ENCODE measurements at regions not wholly inside any gene's neighbourhood (a gene's known extent, or its start where the extent isn't known, plus 50 kb on each side); places are given as distances from the start of the nearest gene placed in this dataset.
"Not testable (repeated sequence)": the region's sequence is repeated elsewhere in the genome, so short reads cannot be mapped to it uniquely, and the experiment has no call there.

DNA sequence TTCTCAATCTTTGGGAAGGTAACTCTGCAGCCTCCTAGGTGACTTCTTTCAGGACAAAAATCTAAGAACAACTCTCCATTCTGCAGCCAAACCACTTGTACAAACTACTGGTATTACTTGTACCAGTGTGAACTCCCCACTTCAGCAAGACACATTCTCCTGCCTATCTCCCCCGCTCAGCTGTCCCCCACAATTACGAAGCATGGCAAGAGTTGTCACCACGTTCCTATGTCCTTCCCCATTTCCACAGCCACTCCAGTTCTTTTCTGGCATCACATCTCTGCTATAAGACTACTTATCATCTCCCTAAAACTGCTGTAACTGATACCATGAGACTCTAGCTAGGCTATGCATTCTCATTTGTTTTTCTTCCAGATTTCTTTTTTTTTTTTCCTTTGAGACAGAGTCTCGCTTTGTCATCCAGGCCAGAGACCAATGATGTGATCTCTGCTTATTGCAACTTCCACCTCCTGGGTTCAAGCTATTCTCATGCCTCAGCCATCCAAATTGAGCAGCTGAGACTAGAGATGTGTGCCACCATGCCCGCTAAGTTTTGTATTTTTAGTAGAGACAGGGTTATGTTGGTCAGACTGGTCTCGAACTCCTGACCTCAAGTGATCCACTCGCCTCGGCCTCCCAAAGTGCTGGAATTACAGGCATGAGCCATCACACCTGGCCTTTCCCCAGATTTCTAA, 71.9 kb upstream of the CDON start:
- H3K27ac Mint-ChIP-seq (ENCODE audit: unreplicated experiment) = no peak overlapping the region
- DNase-seq = no peak
- H3K27me3 Mint-ChIP-seq (ENCODE audit: unreplicated experiment) = peaks cover 5% of the 10 kb centered on the region
- TF ChIP-seq, protein P1, sequence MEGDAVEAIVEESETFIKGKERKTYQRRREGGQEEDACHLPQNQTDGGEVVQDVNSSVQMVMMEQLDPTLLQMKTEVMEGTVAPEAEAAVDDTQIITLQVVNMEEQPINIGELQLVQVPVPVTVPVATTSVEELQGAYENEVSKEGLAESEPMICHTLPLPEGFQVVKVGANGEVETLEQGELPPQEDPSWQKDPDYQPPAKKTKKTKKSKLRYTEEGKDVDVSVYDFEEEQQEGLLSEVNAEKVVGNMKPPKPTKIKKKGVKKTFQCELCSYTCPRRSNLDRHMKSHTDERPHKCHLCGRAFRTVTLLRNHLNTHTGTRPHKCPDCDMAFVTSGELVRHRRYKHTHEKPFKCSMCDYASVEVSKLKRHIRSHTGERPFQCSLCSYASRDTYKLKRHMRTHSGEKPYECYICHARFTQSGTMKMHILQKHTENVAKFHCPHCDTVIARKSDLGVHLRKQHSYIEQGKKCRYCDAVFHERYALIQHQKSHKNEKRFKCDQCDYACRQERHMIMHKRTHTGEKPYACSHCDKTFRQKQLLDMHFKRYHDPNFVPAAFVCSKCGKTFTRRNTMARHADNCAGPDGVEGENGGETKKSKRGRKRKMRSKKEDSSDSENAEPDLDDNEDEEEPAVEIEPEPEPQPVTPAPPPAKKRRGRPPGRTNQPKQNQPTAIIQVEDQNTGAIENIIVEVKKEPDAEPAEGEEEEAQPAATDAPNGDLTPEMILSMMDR (IDR thresholded peaks at IDR 0.05; ENCODE audit: partially characterized antibody, unreplicated experiment) = no peak
- H3K4me3 Mint-ChIP-seq (ENCODE audit: unreplicated experiment) = no peak overlapping the region
- H3K36me3 Mint-ChIP-seq (ENCODE audit: unreplicated experiment) = no peaks in the 10 kb centered on the region
- H3K9me3 Mint-ChIP-seq (ENCODE audit: unreplicated experiment) = no peaks in the 10 kb centered on the region
- H3K4me1 Mint-ChIP-seq (ENCODE audit: low read depth, unreplicated experiment) = peaks cover 13% of the 10 kb centered on the region

DNA sequence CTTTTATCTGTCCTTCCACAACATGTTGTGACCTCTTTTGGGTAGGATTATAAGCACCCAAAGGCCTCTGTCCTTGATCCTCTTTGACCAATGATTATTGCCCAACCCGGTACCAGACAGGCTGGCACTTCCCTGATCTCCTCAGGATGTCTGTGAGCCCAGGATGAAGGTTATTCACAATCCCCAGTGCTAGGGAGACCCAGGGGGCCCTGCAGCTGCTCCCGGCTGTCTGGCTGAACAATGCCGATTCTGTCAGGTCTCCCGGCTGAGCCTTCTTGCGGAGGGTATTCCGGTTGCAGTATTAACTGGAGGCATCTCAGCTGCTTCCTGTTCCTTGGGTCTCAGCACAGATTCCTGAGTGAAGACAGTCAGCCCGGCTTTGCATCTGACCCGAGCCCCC, 71.2 kb upstream of the CDON start:
- TF ChIP-seq, protein P1 (IDR thresholded peaks at IDR 0.05; ENCODE audit: partially characterized antibody, unreplicated experiment) = no peak
- DNase-seq = no peak
- Mint-ChIP-seq H3K27ac (ENCODE audit: unreplicated experiment) (no peak overlapping the region), H3K9me3 (ENCODE audit: unreplicated experiment) (no peaks in the 10 kb centered on the region), H3K27me3 (ENCODE audit: unreplicated experiment) (peaks cover 6% of the 10 kb centered on the region), H3K4me1 (ENCODE audit: low read depth, unreplicated experiment) (peaks cover 8% of the 10 kb centered on the region), H3K36me3 (ENCODE audit: unreplicated experiment) (no peaks in the 10 kb centered on the region), H3K4me3 (ENCODE audit: unreplicated experiment) (no peak overlapping the region)

DNA sequence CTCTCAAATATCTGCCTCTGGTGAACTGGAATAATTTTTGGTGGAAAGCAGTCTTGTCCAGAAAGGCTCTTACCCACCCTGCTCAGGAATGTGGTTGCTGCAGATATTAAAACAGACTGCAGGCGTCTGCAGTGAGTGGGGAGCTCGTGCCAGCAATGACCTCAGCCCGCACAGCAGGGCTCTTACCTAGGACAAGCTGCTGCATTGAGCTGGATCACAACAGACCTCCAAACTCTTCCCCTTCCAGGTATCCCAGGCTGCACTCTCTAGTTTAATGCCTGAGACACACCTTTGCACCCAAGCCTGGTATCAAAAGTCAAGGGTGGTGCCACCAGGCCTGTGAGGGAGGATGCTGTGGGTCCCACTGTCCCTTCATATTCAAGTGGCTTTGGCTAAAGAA, 69.7 kb upstream of the CDON start:
- Mint-ChIP-seq H3K27ac (ENCODE audit: unreplicated experiment) (no peak overlapping the region), H3K27me3 (ENCODE audit: unreplicated experiment) (peaks cover 9% of the 10 kb centered on the region), H3K4me1 (ENCODE audit: low read depth, unreplicated experiment) (peaks cover 8% of the 10 kb centered on the region), H3K36me3 (ENCODE audit: unreplicated experiment) (no peaks in the 10 kb centered on the region), H3K9me3 (ENCODE audit: unreplicated experiment) (no peaks in the 10 kb centered on the region), H3K4me3 (ENCODE audit: unreplicated experiment) (no peak overlapping the region)
- TF ChIP-seq, protein P1 (IDR thresholded peaks at IDR 0.05; ENCODE audit: partially characterized antibody, unreplicated experiment) = no peak
- no peak for DNase-seq

DNA sequence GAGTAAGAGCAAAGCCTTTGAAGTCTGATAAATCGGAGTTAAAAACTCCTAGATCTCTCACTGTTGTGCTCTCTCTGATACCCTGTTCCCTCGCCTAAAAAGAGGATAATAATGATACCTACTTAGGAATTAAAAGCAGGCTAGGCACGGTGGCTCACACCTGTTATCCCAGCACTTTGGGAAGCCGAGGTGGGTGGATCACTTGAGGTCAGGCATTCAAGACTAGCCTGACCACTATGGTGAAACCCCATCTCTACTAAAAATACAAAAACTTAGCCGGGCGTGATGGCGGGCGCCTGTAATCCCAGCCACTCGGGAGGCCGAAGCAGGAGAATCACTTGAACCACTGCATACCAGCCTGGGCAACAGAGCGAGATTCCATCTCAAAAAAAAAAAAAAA, 68.1 kb upstream of the CDON start:
- not testable (repeated sequence) for H3K9me3 Mint-ChIP-seq (ENCODE audit: unreplicated experiment); H3K4me3 Mint-ChIP-seq (ENCODE audit: unreplicated experiment); DNase-seq; H3K4me1 Mint-ChIP-seq (ENCODE audit: low read depth, unreplicated experiment); H3K36me3 Mint-ChIP-seq (ENCODE audit: unreplicated experiment); H3K27ac Mint-ChIP-seq (ENCODE audit: unreplicated experiment); H3K27me3 Mint-ChIP-seq (ENCODE audit: unreplicated experiment)

DNA sequence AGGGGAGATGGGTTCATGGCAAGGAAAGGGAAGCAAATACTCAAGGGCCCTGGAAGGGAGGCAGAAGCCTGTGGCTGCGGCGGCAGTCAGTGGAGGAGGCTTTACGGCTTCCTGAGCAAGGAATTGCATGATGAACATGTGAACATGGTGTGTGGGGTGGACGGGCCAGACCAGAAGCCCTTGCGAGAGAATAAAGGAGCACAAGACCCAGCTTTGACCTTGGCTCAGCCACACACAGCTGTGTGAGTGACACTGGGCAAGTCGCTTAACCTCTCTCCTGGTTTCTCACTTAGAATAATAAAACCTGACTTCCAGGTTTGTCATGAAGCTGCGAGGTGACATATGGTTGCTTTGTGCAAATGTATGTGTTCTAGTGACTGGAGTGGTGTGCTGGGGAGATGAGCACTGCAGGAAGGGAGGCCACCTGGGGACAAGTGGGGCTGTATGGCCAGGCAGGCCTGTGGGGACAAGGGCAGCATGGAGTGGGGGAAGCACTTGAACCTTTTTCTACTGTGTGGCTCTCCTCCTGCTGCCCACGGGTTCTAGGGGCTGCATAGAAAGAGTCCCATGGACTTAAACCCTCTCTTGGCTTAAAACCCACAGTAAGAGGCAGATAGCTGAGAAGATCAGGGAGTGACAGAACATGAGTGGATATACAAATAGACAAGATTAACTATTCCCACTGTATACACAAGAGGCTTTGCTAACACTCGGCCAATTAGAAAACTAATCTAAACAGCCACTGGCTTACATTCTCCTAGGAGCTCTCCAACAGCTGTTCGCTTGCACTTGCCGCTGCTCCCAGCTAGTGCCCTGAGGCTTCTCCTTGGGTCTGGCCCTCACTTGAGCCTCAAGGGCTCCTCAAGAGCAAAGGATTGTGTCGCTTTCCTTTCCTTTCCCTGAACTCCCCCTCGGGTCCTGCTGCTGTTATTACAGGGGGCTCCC, 67.3 kb upstream of the CDON start:
- DNase-seq = no peak
- no peaks in the 10 kb centered on the region for H3K36me3 Mint-ChIP-seq (ENCODE audit: unreplicated experiment)
- H3K27me3 Mint-ChIP-seq (ENCODE audit: unreplicated experiment) = peaks cover 6% of the 10 kb centered on the region
- no peaks in the 10 kb centered on the region for H3K9me3 Mint-ChIP-seq (ENCODE audit: unreplicated experiment)
- H3K4me1 Mint-ChIP-seq (ENCODE audit: low read depth, unreplicated experiment) = peaks cover 8% of the 10 kb centered on the region
- no peak overlapping the region for H3K4me3 Mint-ChIP-seq (ENCODE audit: unreplicated experiment)
- peak overlapping the region; percentile 22 for H3K27ac Mint-ChIP-seq (ENCODE audit: unreplicated experiment)
- TF ChIP-seq, protein P1 (IDR thresholded peaks at IDR 0.05; ENCODE audit: partially characterized antibody, unreplicated experiment) = no peak
